H1 (cell line): ENCODE measurements at regions not wholly inside any gene's neighbourhood (a gene's known extent, or its start where the extent isn't known, plus 50 kb on each side); places are given as distances from the start of the nearest gene placed in this dataset.

Experiments
- CTCF ChIA-PET: fragments of 300-600 bp; sonication (Branson Sonifier 250); formaldehyde crosslinking; loops from one replicate; lab custom pipeline; 2021; ENCODE audit not compliant: partially characterized antibody; lab: Charles Lee
- POLR2A ChIA-PET: fragments of 300-600 bp; sonication (Branson Sonifier 250); formaldehyde crosslinking; loops from one replicate; lab custom pipeline; 2021; ENCODE audit warnings: inconsistent platforms; ENCODE audit not compliant: partially characterized antibody; lab: Charles Lee
- DNase-seq, 2 experiments: peaks; one replicate each; pipeline versions ENCODE4 v3.0.0 to v3.0.0-alpha.2; 2010 to 2022; ENCODE audit warnings: low spot score in 2 of 2, low read depth in 1 of 2, mixed read lengths in 1 of 2
- FAIRE-seq: peaks from 2 replicates; lab custom pipeline; 2011; peaks lifted over from hg19 to GRCh38; lab: Jason Lieb, UNC
- H2AFZ ChIP-seq: 2 replicates; pipeline ENCODE4 v1.8.1; 2012; ENCODE audit warnings: low read length, inconsistent platforms
- H2AK5ac ChIP-seq: 2 replicates; pipeline ENCODE4 v1.6.1; 2013; ENCODE audit warnings: low read depth, low read length
- H2BK120ac ChIP-seq: replicated peaks from 2 replicates; pipeline ENCODE3; 2013; ENCODE audit warnings: low read depth, low read length, inconsistent platforms
- H2BK12ac ChIP-seq: 2 replicates; pipeline ENCODE4 v1.6.1; 2013; ENCODE audit warnings: low read depth, low read length
- H2BK15ac ChIP-seq: 2 replicates; pipeline ENCODE4 v1.6.1; 2013; ENCODE audit warnings: low read length
- H2BK20ac ChIP-seq: 2 replicates; pipeline ENCODE4 v1.6.1; 2013; ENCODE audit warnings: low read length
- H2BK5ac ChIP-seq: 2 replicates; pipeline ENCODE4 v1.6.1; 2013; ENCODE audit warnings: low read depth, low read length
- H3K14ac ChIP-seq: 2 replicates; pipeline ENCODE4 v1.6.1; 2013; ENCODE audit warnings: inconsistent platforms; ENCODE audit not compliant: insufficient read length
- H3K18ac ChIP-seq: 2 replicates; pipeline ENCODE4 v1.6.1; 2013; ENCODE audit warnings: low read length; ENCODE audit errors: extremely low read depth
- H3K23ac ChIP-seq: 2 replicates; pipeline ENCODE4 v1.6.1; 2013; ENCODE audit warnings: inconsistent platforms; ENCODE audit not compliant: insufficient read length
- H3K23me2 ChIP-seq: 2 replicates; pipeline ENCODE4 v1.6.1; 2013; ENCODE audit warnings: low read depth, low read length
- H3K27ac ChIP-seq: 2 replicates; pipeline ENCODE4 v1.6.1; 2011; ENCODE audit warnings: low read depth, low read length, inconsistent platforms
- H3K27me3 ChIP-seq, 4 experiments: replicated peaks in 1 of 4; 1 replicate in 1 of 4; 2 replicates in 3 of 4; pipeline versions ENCODE4 v1.6.1 to v1.8.1; 2011 to 2013; ENCODE audit warnings: low read length in 3 of 4, mild to moderate bottlenecking in 3 of 4, inconsistent platforms in 2 of 4, mixed read lengths in 2 of 4, moderate library complexity in 1 of 4; ENCODE audit not compliant: control insufficient read depth in 3 of 4, insufficient read depth in 3 of 4; ENCODE audit errors: extremely low read depth in 1 of 4
- H3K36me3 ChIP-seq, 4 experiments: 2 replicates each; pipeline versions ENCODE4 v1.6.1 to v1.8.1; 2011 to 2013; ENCODE audit warnings: mild to moderate bottlenecking in 4 of 4, low read length in 3 of 4, moderate library complexity in 2 of 4, control low read depth in 1 of 4, inconsistent platforms in 1 of 4; ENCODE audit not compliant: insufficient read depth in 4 of 4, control insufficient read depth in 2 of 4
- H3K4ac ChIP-seq: replicated peaks from 2 replicates; pipeline ENCODE3; 2013; ENCODE audit warnings: low read length, low read depth, mixed read lengths, inconsistent platforms; ENCODE audit not compliant: insufficient read length
- H3K4me1 ChIP-seq, 4 experiments: replicated peaks in 1 of 4; 1 replicate in 1 of 4; 2 replicates in 3 of 4; pipeline versions ENCODE4 v1.6.1 to v1.8.1; 2011 to 2013; ENCODE audit warnings: low read length in 3 of 4, inconsistent platforms in 2 of 4, mixed read lengths in 1 of 4; ENCODE audit not compliant: insufficient read depth in 4 of 4, control insufficient read depth in 3 of 4
- H3K4me2 ChIP-seq, 2 experiments: 2 replicates each; pipeline versions ENCODE4 v1.6.1 to v1.8.1; 2011 to 2013; ENCODE audit warnings: low read depth in 2 of 2, low read length in 2 of 2, control low read depth in 1 of 2, inconsistent platforms in 1 of 2, mild to moderate bottlenecking in 1 of 2; ENCODE audit not compliant: insufficient read depth in 1 of 2
- H3K4me3 ChIP-seq, 4 experiments: fragments of 200-600, 300-600 bp in 1 of 4; sonication (generic), shearing (Covaris generic), sonication (Bioruptor Twin) in 1 of 4; 2 replicates each; pipeline versions ENCODE4 v1.5.1 to v1.8.1; 2011 to 2016; ENCODE audit warnings: low read length in 4 of 4, low read depth in 3 of 4, control low read depth in 2 of 4, inconsistent platforms in 2 of 4, mild to moderate bottlenecking in 2 of 4, mixed read lengths in 1 of 4, moderate library complexity in 1 of 4; ENCODE audit not compliant: insufficient read depth in 2 of 4; ENCODE audit errors: extremely low read depth in 1 of 4
- H3K56ac ChIP-seq: replicated peaks from 2 replicates; pipeline ENCODE3; 2013; ENCODE audit warnings: low read depth, mild to moderate bottlenecking, mixed read lengths, low read length, inconsistent platforms; ENCODE audit not compliant: insufficient read length
- H3K79me1 ChIP-seq: 2 replicates; pipeline ENCODE4 v1.6.1; 2013; ENCODE audit warnings: low read depth, low read length, control low read depth
- H3K79me2 ChIP-seq, 2 experiments: 2 replicates each; pipeline versions ENCODE4 v1.6.1 to v1.8.1; 2012 to 2013; ENCODE audit warnings: low read length in 2 of 2, mild to moderate bottlenecking in 2 of 2, inconsistent platforms in 1 of 2; ENCODE audit not compliant: insufficient read depth in 2 of 2, control insufficient read depth in 1 of 2
- H3K9ac ChIP-seq, 4 experiments: replicated peaks in 1 of 4; 1 replicate in 1 of 4; 2 replicates in 3 of 4; pipeline versions ENCODE4 v1.6.1 to v1.8.1; 2011 to 2013; ENCODE audit warnings: low read depth in 3 of 4, low read length in 3 of 4, control low read depth in 2 of 4, mild to moderate bottlenecking in 2 of 4, moderate library complexity in 2 of 4, inconsistent platforms in 1 of 4; ENCODE audit errors: extremely low read depth in 1 of 4
- H3K9me3 ChIP-seq, 2 experiments: 2 replicates each; pipeline versions ENCODE4 v1.6.1 to v1.8.1; 2012 to 2013; ENCODE audit warnings: mild to moderate bottlenecking in 2 of 2, moderate library complexity in 2 of 2, control low read depth in 1 of 2, inconsistent platforms in 1 of 2, low read depth in 1 of 2, low read length in 1 of 2, mixed read lengths in 1 of 2; ENCODE audit not compliant: insufficient read depth in 2 of 2
- H4K20me1 ChIP-seq, 2 experiments: replicated peaks in 1 of 2; 2 replicates each; pipeline versions ENCODE3 to v1.8.1; 2011 to 2013; ENCODE audit warnings: inconsistent platforms in 2 of 2, low read length in 2 of 2, mild to moderate bottlenecking in 1 of 2; ENCODE audit not compliant: insufficient read depth in 2 of 2, control insufficient read depth in 1 of 2
- H4K5ac ChIP-seq: 2 replicates; pipeline ENCODE4 v1.6.1; 2013; ENCODE audit warnings: low read length, low read depth, mixed read lengths, inconsistent platforms; ENCODE audit not compliant: insufficient read length
- H4K8ac ChIP-seq: 2 replicates; pipeline ENCODE4 v1.8.0; 2013; ENCODE audit warnings: mild to moderate bottlenecking, moderate library complexity, low read length, inconsistent platforms; ENCODE audit not compliant: insufficient read depth; ENCODE audit errors: extremely low read depth
- H4K91ac ChIP-seq: replicated peaks from 2 replicates; pipeline ENCODE3; 2013; ENCODE audit warnings: low read length, mixed read lengths, inconsistent platforms; ENCODE audit not compliant: insufficient read length
- CBX5 ChIP-seq: fragments of 300-800, 300-1000 bp; sonication (generic); IDR thresholded peaks from 2 replicates; pipeline ENCODE4 v1.7.1; 2016; ENCODE audit warnings: antibody characterized with exemption, low read length, low read depth
- CBX8 ChIP-seq: fragments of 300-800, 300-1000 bp; sonication (generic); IDR thresholded peaks from 2 replicates; pipeline ENCODE4 v1.7.1; 2016; ENCODE audit warnings: low read depth, low read length, borderline replicate concordance
- CTCF ChIP-seq, 3 experiments: IDR thresholded peaks; 1 replicate in 2 of 3; 2 replicates in 1 of 3; pipeline versions ENCODE4 v1.5.1 to v1.6.1; 2011; ENCODE audit warnings: low read length in 3 of 3, mild to moderate bottlenecking in 3 of 3, inconsistent platforms in 2 of 3, low read depth in 1 of 3, moderate library complexity in 1 of 3; ENCODE audit not compliant: insufficient read depth in 1 of 3; ENCODE audit errors: control extremely low read depth in 1 of 3
- EP300 ChIP-seq, 2 experiments: IDR thresholded peaks; 1 replicate in 1 of 2; 2 replicates in 1 of 2; pipeline ENCODE4 v1.6.1; 2011 to 2012; ENCODE audit warnings: low read depth in 2 of 2, low read length in 2 of 2, mild to moderate bottlenecking in 2 of 2, borderline replicate concordance in 1 of 2, inconsistent platforms in 1 of 2, moderate library complexity in 1 of 2
- KDM5A ChIP-seq: fragments of 200-600 bp; IDR thresholded peaks from 2 replicates; pipeline ENCODE4 v1.7.1; 2012; ENCODE audit warnings: mild to moderate bottlenecking, low read length, inconsistent platforms, mixed read lengths
- SIN3A ChIP-seq, 2 experiments: IDR thresholded peaks in 1 of 2; conservative IDR thresholded peaks in 1 of 2; 2 replicates each; pipeline ENCODE4 v1.6.1; 2011 to 2012; ENCODE audit warnings: low read length in 2 of 2, improper control_type of control experiment in 1 of 2, low read depth in 1 of 2, mild to moderate bottlenecking in 1 of 2
- TF ChIP-seq, protein P1 (sequence below): IDR thresholded peaks from 2 replicates; pipeline ENCODE4 v1.6.1; 2011; ENCODE audit warnings: low read depth, mild to moderate bottlenecking, low read length; ENCODE audit not compliant: insufficient read depth

DNA sequence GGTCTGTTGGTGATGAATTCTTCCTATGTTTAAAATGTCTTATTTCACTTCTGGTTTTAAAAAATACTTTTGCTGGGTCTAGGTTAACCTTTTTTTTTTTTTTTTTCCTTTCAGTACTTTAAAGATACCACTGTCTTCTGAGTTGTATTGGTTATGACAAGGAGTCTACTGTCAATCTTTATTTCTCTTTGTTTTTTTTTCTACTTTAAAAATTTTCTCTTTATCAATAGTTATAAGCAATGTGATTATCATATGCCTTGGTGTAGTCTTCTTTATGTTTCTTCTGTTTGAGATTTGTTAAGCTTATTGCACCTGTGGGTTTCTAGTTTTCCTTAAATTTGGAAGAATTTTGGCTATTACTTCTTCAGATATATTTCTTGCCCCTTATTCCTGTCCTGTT is 125.6 kb upstream of the SPRY4 start:
- Histone ChIP-seq H3K79me2 (no peaks in the 10 kb centered on the region), H4K20me1 (no peaks in the 10 kb centered on the region), H3K23me2 (no peaks in the 10 kb centered on the region; the same call in 1 of the 2 replicates), H4K8ac (no peak overlapping the region), H2BK12ac (no peak overlapping the region), H3K27me3 (no peaks in the 10 kb centered on the region), H3K36me3 (no peaks in the 10 kb centered on the region), H3K18ac (no peak overlapping the region), H2AFZ (no peak overlapping the region), H2BK20ac (no peak overlapping the region), H2BK5ac (no peak overlapping the region), H2BK15ac (no peak overlapping the region), H3K4me3 (no peak overlapping the region), H3K4me1 (peaks cover 0 to 5% (median under 1%) of the 10 kb centered on the region in 4 experiments; a peak in 1 of 7 replicates), H3K4me2 (no peak overlapping the region), H4K5ac (no peak overlapping the region), H3K79me1 (no peaks in the 10 kb centered on the region), H3K9me3 (no peaks in the 10 kb centered on the region), H4K91ac (no peak overlapping the region), H3K27ac (no peak overlapping the region), H3K23ac (no peak overlapping the region), H3K9ac (no peak overlapping the region), H2BK120ac (no peak overlapping the region), H2AK5ac (no peak overlapping the region), H3K14ac (no peak overlapping the region), H3K56ac (no peak overlapping the region), H3K4ac (no peak overlapping the region)
- POLR2A ChIA-PET = interaction anchor here (0.6 kb wide), 1 partner anchor 9 kb away, joined by 3 read pairs; no protein-coding TSS in a partner anchor
- DNase-seq (no peak), FAIRE-seq (no peak)
- CTCF ChIA-PET = interaction anchor here (1.4 kb wide), 1 partner anchor 12 kb away, joined by 3 read pairs; no protein-coding TSS in a partner anchor
- TF ChIP-seq CTCF (IDR thresholded peaks at IDR 0.05; ENCODE audit: control extremely low read depth in 1 of 3, insufficient read depth in 1 of 3, low read depth in 1 of 3, low read length in 3 of 3) = no peak
- TF ChIP-seq, protein P1, sequence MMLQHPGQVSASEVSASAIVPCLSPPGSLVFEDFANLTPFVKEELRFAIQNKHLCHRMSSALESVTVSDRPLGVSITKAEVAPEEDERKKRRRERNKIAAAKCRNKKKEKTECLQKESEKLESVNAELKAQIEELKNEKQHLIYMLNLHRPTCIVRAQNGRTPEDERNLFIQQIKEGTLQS = no peak
- TF ChIP-seq CBX8 = no peak
- no peak for TF ChIP-seq KDM5A
- TF ChIP-seq EP300 (IDR thresholded peaks at IDR 0.05; ENCODE audit: borderline replicate concordance in 1 of 2, low read depth in 2 of 2, low read length in 2 of 2) = no peak
- no peak for TF ChIP-seq SIN3A (conservative IDR thresholded peaks at IDR 0.05 in 1 of 2, IDR thresholded peaks at IDR 0.05 in 1 of 2; ENCODE audit: low read depth in 1 of 2, low read length in 2 of 2)
- TF ChIP-seq CBX5 = no peak
